Karpas-422 (cell line): ENCODE measurements at regions not wholly inside any gene's neighbourhood (a gene's known extent, or its start where the extent isn't known, plus 50 kb on each side); places are given as distances from the start of the nearest gene placed in this dataset.

Experiments
- DNase-seq: peaks from one replicate; pipeline ENCODE4 v3.0.0-alpha.2; 2015
- H2AFZ ChIP-seq: fragments of 200-600 bp; sonication (generic); 2 replicates; pipeline ENCODE4 v1.6.1; 2014; ENCODE audit warnings: antibody characterized with exemption, low read length, mixed read lengths
- H3K27ac ChIP-seq: fragments of 200-600 bp; sonication (generic); 2 replicates; pipeline ENCODE4 v1.5.1; 2014; ENCODE audit warnings: mild to moderate bottlenecking, low read length, moderate library complexity
- H3K27me3 ChIP-seq: fragments of 200-600 bp; sonication (generic); 2 replicates; pipeline ENCODE4 v1.6.1; 2014; ENCODE audit warnings: low read length, mixed read lengths
- H3K36me3 ChIP-seq: fragments of 200-600 bp; sonication (generic); 2 replicates; pipeline ENCODE4 v1.6.1; 2014; ENCODE audit warnings: low read length, mixed read lengths; ENCODE audit not compliant: insufficient read depth
- H3K4me1 ChIP-seq: fragments of 200-600 bp; sonication (generic); 2 replicates; pipeline ENCODE4 v1.6.1; 2014; ENCODE audit warnings: mild to moderate bottlenecking, low read length, mixed read lengths
- H3K4me2 ChIP-seq: fragments of 200-600 bp; sonication (generic); 2 replicates; pipeline ENCODE4 v1.6.1; 2014; ENCODE audit warnings: low read length, low read depth, mild to moderate bottlenecking; ENCODE audit not compliant: poor library complexity, severe bottlenecking
- H3K4me3 ChIP-seq: fragments of 200-600 bp; sonication (generic); 2 replicates; pipeline ENCODE4 v1.5.1; 2014; ENCODE audit warnings: mild to moderate bottlenecking, antibody characterized with exemption, low read length, mixed read lengths
- H3K79me2 ChIP-seq: fragments of 200-600 bp; sonication (generic); 2 replicates; pipeline ENCODE4 v1.6.1; 2014; ENCODE audit warnings: mild to moderate bottlenecking, low read length, mixed read lengths
- H3K9ac ChIP-seq: fragments of 200-600 bp; sonication (generic); 2 replicates; pipeline ENCODE4 v1.6.0; 2014; ENCODE audit warnings: low read length
- H3K9me2 ChIP-seq: fragments of 200-600 bp; sonication (generic), shearing (Covaris generic); replicated peaks from 2 replicates; pipeline ENCODE4 v1.6.0; 2014; ENCODE audit warnings: mild to moderate bottlenecking, low read length, moderate library complexity; ENCODE audit not compliant: insufficient read depth
- H3K9me3 ChIP-seq: fragments of 300-700, 200-600 bp; sonication (generic); 2 replicates; pipeline ENCODE4 v1.6.1; 2014; ENCODE audit warnings: low read length, mixed read lengths
- H4K20me1 ChIP-seq: fragments of 200-600 bp; sonication (generic); 2 replicates; pipeline ENCODE4 v1.6.1; 2014; ENCODE audit warnings: mild to moderate bottlenecking, antibody characterized with exemption, low read length, low read depth; ENCODE audit not compliant: insufficient read depth

- no peak overlapping the region for H3K9ac ChIP-seq
- DNase-seq: no peak
- no peaks in the 10 kb centered on the region for H4K20me1 ChIP-seq
- H3K27me3 ChIP-seq: no peaks in the 10 kb centered on the region
- no peaks in the 10 kb centered on the region for H3K4me1 ChIP-seq
- no peak overlapping the region for H3K4me2 ChIP-seq
- H3K4me3 ChIP-seq: no peak overlapping the region
- H2AFZ ChIP-seq: no peak overlapping the region
- H3K27ac ChIP-seq: no peak overlapping the region
- H3K9me2 ChIP-seq: no peaks in the 10 kb centered on the region
- no peaks in the 10 kb centered on the region for H3K79me2 ChIP-seq
- no peaks in the 10 kb centered on the region for H3K36me3 ChIP-seq
- H3K9me3 ChIP-seq: no peaks in the 10 kb centered on the region
These were observed 95.1 kb upstream of the F3 start for GRCh38 chr1:94636624-94637023.

GRCh38 chr1:94636100-94636499 is 94.5 kb upstream of the F3 start:
- H2AFZ ChIP-seq: no peak overlapping the region
- no peaks in the 10 kb centered on the region for H3K79me2 ChIP-seq
- H3K36me3 ChIP-seq: no peaks in the 10 kb centered on the region
- H3K9ac ChIP-seq: no peak overlapping the region
- no peak overlapping the region for H3K4me2 ChIP-seq
- no peaks in the 10 kb centered on the region for H3K27me3 ChIP-seq
- no peak for DNase-seq
- H4K20me1 ChIP-seq: no peaks in the 10 kb centered on the region
- no peaks in the 10 kb centered on the region for H3K9me3 ChIP-seq
- H3K9me2 ChIP-seq: no peaks in the 10 kb centered on the region
- no peaks in the 10 kb centered on the region for H3K4me1 ChIP-seq
- no peak overlapping the region for H3K4me3 ChIP-seq
- H3K27ac ChIP-seq: no peak overlapping the region

- Histone ChIP-seq H3K27ac (no peak overlapping the region), H3K4me3 (no peak overlapping the region), H3K79me2 (no peaks in the 10 kb centered on the region), H3K9ac (no peak overlapping the region), H3K36me3 (no peaks in the 10 kb centered on the region), H3K27me3 (no peaks in the 10 kb centered on the region), H2AFZ (no peak overlapping the region), H3K9me2 (no peaks in the 10 kb centered on the region), H3K4me1 (no peaks in the 10 kb centered on the region), H4K20me1 (no peaks in the 10 kb centered on the region), H3K4me2 (no peak overlapping the region), H3K9me3 (no peaks in the 10 kb centered on the region)
- DNase-seq: no peak
These were observed 93.4 kb upstream of the F3 start for GRCh38 chr1:94634977-94635416.

GRCh38 chr1:94633051-94633450 is 91.5 kb upstream of the F3 start:
- Histone ChIP-seq H3K9ac (no peak overlapping the region), H3K79me2 (no peaks in the 10 kb centered on the region), H4K20me1 (no peaks in the 10 kb centered on the region), H3K9me3 (no peaks in the 10 kb centered on the region), H3K4me2 (no peak overlapping the region), H3K4me3 (no peak overlapping the region), H2AFZ (no peak overlapping the region), H3K36me3 (no peaks in the 10 kb centered on the region), H3K4me1 (no peaks in the 10 kb centered on the region), H3K27ac (no peak overlapping the region), H3K27me3 (no peaks in the 10 kb centered on the region), H3K9me2 (no peaks in the 10 kb centered on the region)
- no peak for DNase-seq

GRCh38 chr1:94629259-94630181 is 88.0 kb upstream of the F3 start:
- no peaks in the 10 kb centered on the region for H4K20me1 ChIP-seq

GRCh38 chr1:94628499-94628843 is 86.9 kb upstream of the F3 start:
- H3K27ac ChIP-seq: no peak overlapping the region

More at GRCh38 chr1:94629259-94630181, 88.0 kb upstream of the F3 start:
- Histone ChIP-seq H3K36me3 (no peaks in the 10 kb centered on the region), H3K9me2 (no peaks in the 10 kb centered on the region), H3K9ac (no peak overlapping the region), H3K4me3 (no peak overlapping the region), H3K79me2 (no peaks in the 10 kb centered on the region), H3K4me1 (no peaks in the 10 kb centered on the region), H3K27ac (no peak overlapping the region), H3K27me3 (no peaks in the 10 kb centered on the region), H3K4me2 (no peak overlapping the region), H3K9me3 (no peaks in the 10 kb centered on the region), H2AFZ (no peak overlapping the region)
- no peak for DNase-seq

GRCh38 chr1:94627771-94628498 is 86.4 kb upstream of the F3 start:
- Histone ChIP-seq H3K27ac (no peak overlapping the region), H3K9me2 (no peaks in the 10 kb centered on the region)

More at GRCh38 chr1:94628499-94628843, 86.9 kb upstream of the F3 start:
- Histone ChIP-seq H3K79me2 (no peaks in the 10 kb centered on the region), H3K9me3 (no peaks in the 10 kb centered on the region), H3K4me3 (no peak overlapping the region), H3K27me3 (no peaks in the 10 kb centered on the region), H3K36me3 (no peaks in the 10 kb centered on the region), H3K4me1 (no peaks in the 10 kb centered on the region), H4K20me1 (no peaks in the 10 kb centered on the region), H3K4me2 (no peak overlapping the region), H3K9me2 (no peaks in the 10 kb centered on the region), H3K9ac (no peak overlapping the region), H2AFZ (no peak overlapping the region)
- no peak for DNase-seq

GRCh38 chr1:94624203-94624602 is 82.6 kb upstream of the F3 start:
- no peaks in the 10 kb centered on the region for H4K20me1 ChIP-seq
- H3K4me2 ChIP-seq: no peak overlapping the region
- no peak overlapping the region for H3K4me3 ChIP-seq
- H3K36me3 ChIP-seq: no peaks in the 10 kb centered on the region
- H3K9ac ChIP-seq: no peak overlapping the region
- H3K79me2 ChIP-seq: no peaks in the 10 kb centered on the region
- H3K4me1 ChIP-seq: no peaks in the 10 kb centered on the region
- no peak for DNase-seq
- no peaks in the 10 kb centered on the region for H3K9me2 ChIP-seq
- no peak overlapping the region for H3K27ac ChIP-seq
- no peaks in the 10 kb centered on the region for H3K27me3 ChIP-seq
- H2AFZ ChIP-seq: no peak overlapping the region
- H3K9me3 ChIP-seq: no peaks in the 10 kb centered on the region

More at GRCh38 chr1:94627771-94628498, 86.4 kb upstream of the F3 start:
- Histone ChIP-seq H3K4me3 (no peak overlapping the region), H3K4me2 (no peak overlapping the region), H4K20me1 (no peaks in the 10 kb centered on the region), H3K79me2 (no peaks in the 10 kb centered on the region), H3K36me3 (no peaks in the 10 kb centered on the region), H3K4me1 (no peaks in the 10 kb centered on the region), H3K9ac (no peak overlapping the region), H2AFZ (no peak overlapping the region), H3K27me3 (no peaks in the 10 kb centered on the region), H3K9me3 (no peaks in the 10 kb centered on the region)
- no peak for DNase-seq
